ENCODE measurements at regions not wholly inside any gene's neighbourhood (a gene's known extent, or its start where the extent isn't known, plus 50 kb on each side); places are given as distances from the start of the nearest gene placed in this dataset.

DNA sequence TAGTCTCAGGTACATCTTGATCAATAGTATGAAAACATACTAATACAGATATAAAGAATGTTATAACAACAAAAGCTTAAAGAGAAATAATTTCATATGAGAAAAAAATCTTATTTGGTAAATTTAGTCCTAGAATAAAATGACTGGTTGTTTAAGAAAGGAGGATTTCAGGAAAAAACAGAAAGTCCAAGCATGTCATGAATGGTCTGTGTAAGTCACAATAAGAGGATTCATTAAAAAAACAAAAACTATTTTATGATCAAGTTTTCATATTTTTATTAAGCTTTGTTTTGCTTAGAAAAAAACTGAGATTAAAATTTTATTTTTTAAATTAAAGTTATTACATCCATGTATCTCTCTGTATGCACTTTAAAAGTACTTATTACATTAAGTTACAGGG is 353.9 kb upstream of the SPHKAP start:
- no peak overlapping the region for H3K27ac ChIP-seq
- TF ChIP-seq ZFX (IDR thresholded peaks at IDR 0.05): no peak
- TF ChIP-seq, protein P1, sequence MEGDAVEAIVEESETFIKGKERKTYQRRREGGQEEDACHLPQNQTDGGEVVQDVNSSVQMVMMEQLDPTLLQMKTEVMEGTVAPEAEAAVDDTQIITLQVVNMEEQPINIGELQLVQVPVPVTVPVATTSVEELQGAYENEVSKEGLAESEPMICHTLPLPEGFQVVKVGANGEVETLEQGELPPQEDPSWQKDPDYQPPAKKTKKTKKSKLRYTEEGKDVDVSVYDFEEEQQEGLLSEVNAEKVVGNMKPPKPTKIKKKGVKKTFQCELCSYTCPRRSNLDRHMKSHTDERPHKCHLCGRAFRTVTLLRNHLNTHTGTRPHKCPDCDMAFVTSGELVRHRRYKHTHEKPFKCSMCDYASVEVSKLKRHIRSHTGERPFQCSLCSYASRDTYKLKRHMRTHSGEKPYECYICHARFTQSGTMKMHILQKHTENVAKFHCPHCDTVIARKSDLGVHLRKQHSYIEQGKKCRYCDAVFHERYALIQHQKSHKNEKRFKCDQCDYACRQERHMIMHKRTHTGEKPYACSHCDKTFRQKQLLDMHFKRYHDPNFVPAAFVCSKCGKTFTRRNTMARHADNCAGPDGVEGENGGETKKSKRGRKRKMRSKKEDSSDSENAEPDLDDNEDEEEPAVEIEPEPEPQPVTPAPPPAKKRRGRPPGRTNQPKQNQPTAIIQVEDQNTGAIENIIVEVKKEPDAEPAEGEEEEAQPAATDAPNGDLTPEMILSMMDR (conservative IDR thresholded peaks at IDR 0.05): no peak

DNA sequence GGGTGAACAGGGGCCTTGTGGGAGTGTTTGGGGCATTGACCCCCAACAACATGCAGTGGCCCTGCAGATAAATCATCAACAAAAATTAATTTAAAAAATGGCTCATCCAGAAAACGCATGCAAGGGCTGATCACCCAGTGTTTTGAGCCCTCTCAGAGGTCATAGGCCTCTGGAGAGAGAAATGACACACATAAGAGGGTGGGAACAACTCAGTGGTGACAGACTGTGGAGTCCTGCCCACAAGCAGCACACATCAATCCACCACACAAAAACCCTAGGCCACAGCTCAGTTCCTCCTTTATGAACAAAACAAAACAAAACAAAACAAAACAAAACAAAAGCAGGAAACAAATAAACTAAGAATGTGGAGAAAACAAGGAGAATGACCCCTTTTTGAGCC is 351.7 kb upstream of the SPHKAP start:
- no peak overlapping the region for H3K27ac ChIP-seq
- TF ChIP-seq, protein P1 (conservative IDR thresholded peaks at IDR 0.05): no peak

DNA sequence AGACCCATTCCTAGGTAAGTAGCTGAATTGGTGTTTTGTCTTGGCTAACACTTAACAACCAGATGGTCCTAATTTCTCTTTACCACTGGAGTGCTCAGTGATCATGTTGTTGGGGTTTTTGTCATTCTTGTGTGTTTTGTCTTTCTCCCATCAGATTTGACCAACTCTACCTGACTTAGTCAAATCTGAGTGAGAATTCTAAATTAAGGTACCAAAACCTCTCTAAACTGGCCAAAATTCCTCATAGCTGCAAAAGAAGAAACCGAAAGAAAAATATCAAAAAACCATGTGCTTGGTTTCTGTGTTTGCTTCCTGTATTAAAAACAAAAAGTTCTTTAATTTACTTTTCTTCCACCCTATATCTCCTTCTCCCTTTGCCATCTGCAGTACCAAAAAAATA is 350.7 kb upstream of the SPHKAP start:
- TF ChIP-seq, protein P1 (conservative IDR thresholded peaks at IDR 0.05): no peak
- TF ChIP-seq ZFX (IDR thresholded peaks at IDR 0.05): no peak

DNA sequence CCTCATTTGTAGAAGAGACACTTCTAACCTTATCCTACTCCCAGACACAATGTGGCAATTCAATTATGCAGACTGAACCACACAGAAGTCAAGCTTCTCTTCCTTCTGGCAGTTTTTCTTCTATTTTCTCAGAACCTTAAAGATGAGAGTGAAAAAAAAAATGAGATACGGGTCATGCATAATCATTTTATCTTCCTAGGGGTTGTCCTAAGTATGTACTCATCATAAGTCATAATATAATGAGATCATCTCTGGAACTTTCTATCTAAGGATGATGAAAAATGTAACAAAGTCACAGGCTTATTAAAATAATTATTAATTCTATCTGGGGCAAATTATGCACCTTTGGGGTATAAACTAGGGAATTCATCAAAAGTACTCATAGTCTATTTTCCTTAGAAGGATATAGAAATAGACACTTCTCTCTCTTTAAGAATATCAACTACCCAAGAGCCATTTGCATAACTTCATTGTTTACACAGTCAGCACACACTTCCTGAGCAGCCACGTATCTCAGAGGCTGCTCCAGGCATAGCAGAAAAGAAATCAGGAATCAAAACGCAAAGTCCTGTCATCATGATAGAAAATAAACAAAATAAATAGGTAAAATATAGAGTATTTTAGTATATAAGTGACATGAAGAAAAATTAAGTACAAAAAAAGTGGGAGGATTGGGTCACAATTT is 345.9 kb upstream of the SPHKAP start:
- H3K27ac ChIP-seq: no peak overlapping the region
- TF ChIP-seq, protein P1 (conservative IDR thresholded peaks at IDR 0.05): no peak
- no peak for TF ChIP-seq ZFX (IDR thresholded peaks at IDR 0.05)

More for the DNA sequence above, 350.7 kb upstream of the SPHKAP start:
- H3K27ac ChIP-seq: no peak overlapping the region

DNA sequence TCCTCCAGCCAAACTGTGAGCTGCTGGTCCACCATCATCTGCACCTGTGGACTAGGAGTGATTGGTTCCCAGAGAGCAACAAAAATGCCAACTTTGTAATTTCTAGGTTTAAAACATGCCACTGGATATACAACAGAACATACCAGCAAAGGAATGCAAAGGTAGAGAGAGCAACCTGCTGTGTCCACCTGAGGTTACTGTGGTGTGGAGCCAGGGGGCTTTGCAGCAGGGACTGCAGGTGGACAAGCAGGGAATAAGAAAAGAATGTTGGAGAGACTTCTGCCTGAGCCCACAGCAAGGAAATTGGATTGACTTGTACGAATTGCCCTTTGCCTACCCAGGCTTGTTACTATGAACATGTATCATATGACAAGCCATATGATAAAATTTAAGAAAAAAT is 345.2 kb upstream of the SPHKAP start:
- TF ChIP-seq ZFX (IDR thresholded peaks at IDR 0.05): no peak
- TF ChIP-seq, protein P1 (conservative IDR thresholded peaks at IDR 0.05): no peak
- no peak overlapping the region for H3K27ac ChIP-seq

DNA sequence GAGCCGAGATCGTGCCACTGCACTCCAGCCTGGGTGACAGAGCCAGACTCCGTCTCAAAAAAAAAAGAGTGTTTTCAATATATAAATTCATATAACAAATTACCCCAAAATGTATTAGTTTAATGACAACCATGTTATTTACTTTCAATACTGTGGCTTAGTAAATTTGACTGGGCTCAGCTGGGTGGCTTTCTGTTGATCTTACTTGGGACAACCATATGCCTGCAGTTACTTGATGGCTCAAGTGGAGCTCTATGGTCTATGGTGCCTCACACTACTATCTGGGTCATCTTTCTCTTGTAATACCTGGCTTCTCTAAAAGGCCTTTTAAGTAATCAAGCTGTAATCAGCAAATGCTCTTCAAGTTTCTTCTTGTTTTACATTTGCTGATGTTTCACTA is 341.5 kb upstream of the SPHKAP start:
- TF ChIP-seq ZFX (IDR thresholded peaks at IDR 0.05): no peak
- TF ChIP-seq, protein P1 (conservative IDR thresholded peaks at IDR 0.05): no peak
- no peak overlapping the region for H3K27ac ChIP-seq

DNA sequence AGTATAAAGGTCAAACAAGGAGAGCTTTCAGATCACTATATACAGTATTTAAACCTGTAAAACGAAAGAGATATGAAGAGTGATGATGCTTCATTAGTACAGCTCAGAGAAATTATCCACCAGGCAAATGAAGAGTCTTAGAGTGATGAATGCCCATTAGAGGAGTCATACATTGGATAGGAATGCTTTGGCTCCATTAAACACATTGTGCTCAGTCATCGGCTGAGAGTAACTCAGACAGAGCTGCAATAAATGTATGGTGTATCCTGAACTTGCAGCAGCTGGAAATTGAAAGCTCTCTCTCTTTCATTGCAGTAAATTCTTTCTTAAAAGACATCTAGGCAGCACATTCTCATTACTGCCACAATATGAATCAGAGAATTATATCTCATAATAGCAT is 340.8 kb upstream of the SPHKAP start:
- TF ChIP-seq, protein P1 (conservative IDR thresholded peaks at IDR 0.05): no peak
- TF ChIP-seq ZFX (IDR thresholded peaks at IDR 0.05): no peak
- no peak overlapping the region for H3K27ac ChIP-seq

Measured in C4-2B (cell line).